HL-60 (cell line): ENCODE measurements at regions not wholly inside any gene's neighbourhood (a gene's known extent, or its start where the extent isn't known, plus 50 kb on each side); places are given as distances from the start of the nearest gene placed in this dataset.

ENCODE experiments used
- POLR2AphosphoS5 ChIP-seq: IDR thresholded peaks from 2 replicates; pipeline ENCODE4 v1.6.1; 2012; ENCODE audit warnings: low read depth
- TF ChIP-seq, protein P1 (sequence below): IDR thresholded peaks from one replicate; pipeline ENCODE4 v1.5.1; 2011; ENCODE audit warnings: low read length, control low read depth, inconsistent platforms; ENCODE audit not compliant: insufficient read depth

DNA sequence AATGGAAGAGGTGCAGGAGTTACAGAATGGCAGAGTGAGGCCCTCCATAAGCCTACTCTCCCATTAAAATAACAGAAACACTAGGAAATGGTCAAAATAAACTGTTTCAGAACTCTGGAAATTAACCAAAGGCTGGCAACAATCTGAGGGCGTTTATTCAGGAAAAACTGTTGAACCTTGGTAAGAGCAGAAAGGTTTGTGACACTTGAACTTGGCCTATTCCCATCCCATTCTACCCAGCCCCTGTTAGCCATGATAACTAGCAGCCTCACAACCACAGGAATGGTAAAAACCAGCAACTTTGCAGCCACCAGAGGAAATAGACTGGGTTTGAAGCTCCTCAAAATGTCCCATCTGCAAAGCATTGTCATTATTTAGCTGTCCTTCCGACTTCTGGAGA lies 256.8 kb downstream of the RHOU start:
- TF ChIP-seq, protein P1, sequence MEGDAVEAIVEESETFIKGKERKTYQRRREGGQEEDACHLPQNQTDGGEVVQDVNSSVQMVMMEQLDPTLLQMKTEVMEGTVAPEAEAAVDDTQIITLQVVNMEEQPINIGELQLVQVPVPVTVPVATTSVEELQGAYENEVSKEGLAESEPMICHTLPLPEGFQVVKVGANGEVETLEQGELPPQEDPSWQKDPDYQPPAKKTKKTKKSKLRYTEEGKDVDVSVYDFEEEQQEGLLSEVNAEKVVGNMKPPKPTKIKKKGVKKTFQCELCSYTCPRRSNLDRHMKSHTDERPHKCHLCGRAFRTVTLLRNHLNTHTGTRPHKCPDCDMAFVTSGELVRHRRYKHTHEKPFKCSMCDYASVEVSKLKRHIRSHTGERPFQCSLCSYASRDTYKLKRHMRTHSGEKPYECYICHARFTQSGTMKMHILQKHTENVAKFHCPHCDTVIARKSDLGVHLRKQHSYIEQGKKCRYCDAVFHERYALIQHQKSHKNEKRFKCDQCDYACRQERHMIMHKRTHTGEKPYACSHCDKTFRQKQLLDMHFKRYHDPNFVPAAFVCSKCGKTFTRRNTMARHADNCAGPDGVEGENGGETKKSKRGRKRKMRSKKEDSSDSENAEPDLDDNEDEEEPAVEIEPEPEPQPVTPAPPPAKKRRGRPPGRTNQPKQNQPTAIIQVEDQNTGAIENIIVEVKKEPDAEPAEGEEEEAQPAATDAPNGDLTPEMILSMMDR = no peak
- no peak for TF ChIP-seq POLR2AphosphoS5
